SU-DHL-6 (cell line): ENCODE measurements at regions not wholly inside any gene's neighbourhood (a gene's known extent, or its start where the extent isn't known, plus 50 kb on each side); places are given as distances from the start of the nearest gene placed in this dataset.

Experiments
- H2AFZ ChIP-seq: fragments of 200-600 bp; sonication (generic); 2 replicates; pipeline ENCODE4 v1.6.1; 2014; ENCODE audit warnings: low read depth, mild to moderate bottlenecking, moderate library complexity, mixed read lengths, antibody characterized with exemption, low read length; ENCODE audit not compliant: severe bottlenecking
- H3F3A ChIP-seq: fragments of 200-600 bp; shearing (Covaris generic); 2 replicates; pipeline ENCODE4 v1.6.0; 2016; ENCODE audit warnings: antibody characterized with exemption, mild to moderate bottlenecking; ENCODE audit not compliant: insufficient read depth
- H3K27ac ChIP-seq: fragments of 200-600 bp; sonication (generic); 2 replicates; pipeline ENCODE4 v1.5.1; 2016; ENCODE audit warnings: low read depth, mild to moderate bottlenecking, low read length, moderate library complexity, mixed read lengths
- H3K27me3 ChIP-seq: fragments of 200-600 bp; sonication (generic), shearing (Covaris generic); 2 replicates; pipeline ENCODE4 v1.6.0; 2014; ENCODE audit warnings: mild to moderate bottlenecking, low read length
- H3K36me3 ChIP-seq: fragments of 200-600 bp; sonication (generic); 2 replicates; pipeline ENCODE4 v1.6.1; 2014; ENCODE audit warnings: mild to moderate bottlenecking, low read length, mixed read lengths
- H3K4me2 ChIP-seq: fragments of 300-600, 200-600 bp; shearing (Covaris generic), sonication (generic); 2 replicates; pipeline ENCODE4 v1.6.0; 2014; ENCODE audit warnings: low read length, low read depth, mild to moderate bottlenecking; ENCODE audit not compliant: poor library complexity, severe bottlenecking
- H3K4me3 ChIP-seq: fragments of 200-600 bp; sonication (generic); 2 replicates; pipeline ENCODE4 v1.5.1; 2014; ENCODE audit warnings: antibody characterized with exemption, low read length, mild to moderate bottlenecking, mixed read lengths; ENCODE audit not compliant: insufficient read depth, poor library complexity, severe bottlenecking
- H3K79me2 ChIP-seq: fragments of 200-600 bp; sonication (generic); 2 replicates; pipeline ENCODE4 v1.6.1; 2014; ENCODE audit warnings: mild to moderate bottlenecking, low read length, moderate library complexity; ENCODE audit not compliant: insufficient read depth
- H3K9ac ChIP-seq: fragments of 200-600 bp; sonication (generic); 2 replicates; pipeline ENCODE4 v1.7.0; 2014; ENCODE audit warnings: mild to moderate bottlenecking, low read length
- H3K9me2 ChIP-seq: fragments of 200-600 bp; sonication (generic); replicated peaks from 2 replicates; pipeline ENCODE4 v1.6.1; 2014; ENCODE audit warnings: low read length; ENCODE audit not compliant: insufficient read depth
- H3K9me3 ChIP-seq: fragments of 200-600 bp; sonication (generic); 2 replicates; pipeline ENCODE4 v1.6.1; 2014; ENCODE audit warnings: low read length, mixed read lengths; ENCODE audit not compliant: insufficient read depth
- H4K20me1 ChIP-seq: fragments of 200-600 bp; sonication (generic); 2 replicates; pipeline ENCODE4 v1.6.1; 2014; ENCODE audit warnings: low read depth, mild to moderate bottlenecking, antibody characterized with exemption, low read length, moderate library complexity, mixed read lengths
- EZH2phosphoT487 ChIP-seq: fragments of 200-600 bp; sonication (generic), shearing (Covaris generic); conservative IDR thresholded peaks from 2 replicates; pipeline ENCODE4 v1.6.1; 2018; ENCODE audit warnings: mild to moderate bottlenecking, antibody characterized with exemption, low read length, moderate library complexity, mixed read lengths
- TF ChIP-seq, protein P1 (sequence below): fragments of 200-600 bp; sonication (generic); IDR thresholded peaks from one replicate; pipeline ENCODE4 v1.5.1; 2017; ENCODE audit warnings: antibody characterized with exemption, mild to moderate bottlenecking, low read length, moderate library complexity; ENCODE audit not compliant: insufficient read depth, poor library complexity, severe bottlenecking

DNA sequence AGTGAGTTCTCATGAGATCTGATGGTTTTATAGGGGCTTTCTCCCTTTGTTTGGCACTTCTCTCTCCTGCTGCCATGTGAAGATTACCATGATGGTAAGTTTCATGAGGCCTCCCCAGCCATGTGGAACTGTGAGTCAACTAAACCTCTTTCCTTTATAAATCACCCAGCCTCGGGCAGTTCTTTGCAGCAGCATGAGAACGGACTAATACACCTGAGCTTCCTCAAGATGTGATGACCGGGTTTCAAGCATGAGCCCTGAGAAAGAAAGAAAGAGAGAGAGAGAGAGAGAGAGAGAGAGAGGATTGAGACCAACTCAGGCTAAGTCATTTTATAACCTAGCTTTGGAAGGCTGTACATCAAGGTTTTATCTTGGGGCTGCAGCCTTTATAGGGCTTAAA, 167.7 kb upstream of the SERPINE2 start:
- H3K27ac ChIP-seq = no peak overlapping the region
- no peak overlapping the region for H3K4me2 ChIP-seq
- H3K27me3 ChIP-seq = no peaks in the 10 kb centered on the region
- no peak overlapping the region for H2AFZ ChIP-seq
- no peaks in the 10 kb centered on the region for H3K36me3 ChIP-seq
- TF ChIP-seq, protein P1, sequence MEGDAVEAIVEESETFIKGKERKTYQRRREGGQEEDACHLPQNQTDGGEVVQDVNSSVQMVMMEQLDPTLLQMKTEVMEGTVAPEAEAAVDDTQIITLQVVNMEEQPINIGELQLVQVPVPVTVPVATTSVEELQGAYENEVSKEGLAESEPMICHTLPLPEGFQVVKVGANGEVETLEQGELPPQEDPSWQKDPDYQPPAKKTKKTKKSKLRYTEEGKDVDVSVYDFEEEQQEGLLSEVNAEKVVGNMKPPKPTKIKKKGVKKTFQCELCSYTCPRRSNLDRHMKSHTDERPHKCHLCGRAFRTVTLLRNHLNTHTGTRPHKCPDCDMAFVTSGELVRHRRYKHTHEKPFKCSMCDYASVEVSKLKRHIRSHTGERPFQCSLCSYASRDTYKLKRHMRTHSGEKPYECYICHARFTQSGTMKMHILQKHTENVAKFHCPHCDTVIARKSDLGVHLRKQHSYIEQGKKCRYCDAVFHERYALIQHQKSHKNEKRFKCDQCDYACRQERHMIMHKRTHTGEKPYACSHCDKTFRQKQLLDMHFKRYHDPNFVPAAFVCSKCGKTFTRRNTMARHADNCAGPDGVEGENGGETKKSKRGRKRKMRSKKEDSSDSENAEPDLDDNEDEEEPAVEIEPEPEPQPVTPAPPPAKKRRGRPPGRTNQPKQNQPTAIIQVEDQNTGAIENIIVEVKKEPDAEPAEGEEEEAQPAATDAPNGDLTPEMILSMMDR = no peak
- no peak for TF ChIP-seq EZH2phosphoT487
- no peaks in the 10 kb centered on the region for H3F3A ChIP-seq
- H3K79me2 ChIP-seq = no peaks in the 10 kb centered on the region
- H3K9me2 ChIP-seq = no peaks in the 10 kb centered on the region
- H3K4me3 ChIP-seq = no peak overlapping the region
- no peaks in the 10 kb centered on the region for H3K9me3 ChIP-seq
- no peak overlapping the region for H3K9ac ChIP-seq
- no peaks in the 10 kb centered on the region for H4K20me1 ChIP-seq

DNA sequence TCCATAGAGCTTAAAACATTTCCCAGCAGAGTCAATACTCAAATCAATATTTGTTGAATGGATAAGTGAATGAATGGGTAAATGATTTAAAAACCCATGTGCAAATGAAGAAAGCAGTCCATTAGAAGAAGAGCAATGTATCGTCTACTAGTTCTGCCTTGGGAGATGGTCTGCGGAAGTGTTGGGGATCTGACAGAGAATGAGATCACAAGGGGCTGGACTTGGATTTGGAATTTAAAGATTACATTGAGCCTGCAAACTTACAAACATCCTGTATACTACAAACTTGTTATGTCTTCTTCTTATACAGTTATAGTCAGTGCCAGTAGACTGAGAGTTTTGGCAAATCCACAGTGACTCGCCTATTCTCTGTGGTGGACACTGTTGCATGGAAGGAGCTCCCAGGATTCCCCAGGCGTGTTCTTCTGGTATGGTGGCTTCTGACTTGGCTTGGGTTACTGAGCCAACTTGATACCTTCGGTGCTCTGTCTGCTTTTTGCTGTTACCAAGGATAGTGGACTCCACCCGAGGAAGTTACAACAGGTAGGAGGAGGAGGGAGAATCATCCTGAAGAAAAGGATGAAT, 163.3 kb upstream of the SERPINE2 start:
- H3K9me2 ChIP-seq = no peaks in the 10 kb centered on the region
- H3K27me3 ChIP-seq = no peaks in the 10 kb centered on the region
- no peak overlapping the region for H3K9ac ChIP-seq
- H3K4me3 ChIP-seq = no peak overlapping the region
- no peak overlapping the region for H3K4me2 ChIP-seq
- H3K27ac ChIP-seq = no peak overlapping the region
- no peaks in the 10 kb centered on the region for H3K79me2 ChIP-seq
- TF ChIP-seq, protein P1 = no peak
- no peak for TF ChIP-seq EZH2phosphoT487
- H4K20me1 ChIP-seq = no peaks in the 10 kb centered on the region
- H2AFZ ChIP-seq = no peak overlapping the region
- H3F3A ChIP-seq = no peaks in the 10 kb centered on the region
- no peaks in the 10 kb centered on the region for H3K9me3 ChIP-seq
- H3K36me3 ChIP-seq = no peaks in the 10 kb centered on the region

DNA sequence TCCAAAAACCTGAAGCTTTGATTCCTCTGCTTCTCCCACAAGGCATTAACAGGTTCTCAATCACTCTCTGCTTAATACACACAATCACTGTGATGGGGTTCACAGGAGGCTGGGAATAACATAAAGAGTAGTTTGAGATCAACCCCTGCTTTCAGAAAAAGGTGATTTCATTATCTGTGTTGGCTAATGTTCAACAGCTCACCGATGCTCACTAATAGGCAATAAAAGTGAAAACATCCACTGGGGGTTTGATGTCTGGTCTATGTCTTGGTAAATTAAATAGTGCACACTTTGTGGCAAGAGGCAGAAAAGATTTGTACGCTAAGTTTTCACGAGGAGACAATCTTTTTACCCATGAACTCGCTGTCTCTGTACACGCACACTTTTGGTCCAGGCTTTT, 159.3 kb upstream of the SERPINE2 start:
- Histone ChIP-seq H4K20me1 (no peaks in the 10 kb centered on the region), H3K9me3 (no peaks in the 10 kb centered on the region), H2AFZ (no peak overlapping the region), H3K79me2 (no peaks in the 10 kb centered on the region), H3K9ac (no peak overlapping the region), H3K27me3 (no peaks in the 10 kb centered on the region), H3K36me3 (no peaks in the 10 kb centered on the region), H3F3A (no peaks in the 10 kb centered on the region), H3K4me2 (no peak overlapping the region), H3K9me2 (no peaks in the 10 kb centered on the region), H3K27ac (no peak overlapping the region), H3K4me3 (no peak overlapping the region)
- TF ChIP-seq, protein P1 = no peak
- TF ChIP-seq EZH2phosphoT487 = no peak
